ENCODE measurements at regions not wholly inside any gene's neighbourhood (a gene's known extent, or its start where the extent isn't known, plus 50 kb on each side); places are given as distances from the start of the nearest gene placed in this dataset.

DNA sequence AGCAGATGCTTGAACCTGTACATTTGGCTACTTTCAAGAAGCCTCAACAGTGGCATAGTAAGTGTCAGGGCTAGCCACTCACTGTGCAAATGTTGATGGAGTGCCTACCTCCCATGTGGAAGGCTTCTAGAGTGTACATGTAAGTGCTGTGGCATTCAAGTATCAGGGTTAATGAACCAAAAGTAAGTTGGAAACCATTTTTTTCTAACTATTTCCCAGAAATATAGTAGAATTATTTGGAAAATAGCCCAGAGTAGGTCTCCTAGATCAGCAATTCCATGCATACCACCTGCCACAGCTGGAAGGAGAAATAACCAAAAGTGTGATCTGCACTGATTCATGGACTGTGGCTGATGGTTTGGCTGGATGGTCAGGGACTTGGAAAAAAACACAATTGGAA lies 53.3 kb downstream of the FOXD1 start:
- Histone ChIP-seq H3K4me3 (no peak overlapping the region), H3K27ac (no peak overlapping the region)

DNA sequence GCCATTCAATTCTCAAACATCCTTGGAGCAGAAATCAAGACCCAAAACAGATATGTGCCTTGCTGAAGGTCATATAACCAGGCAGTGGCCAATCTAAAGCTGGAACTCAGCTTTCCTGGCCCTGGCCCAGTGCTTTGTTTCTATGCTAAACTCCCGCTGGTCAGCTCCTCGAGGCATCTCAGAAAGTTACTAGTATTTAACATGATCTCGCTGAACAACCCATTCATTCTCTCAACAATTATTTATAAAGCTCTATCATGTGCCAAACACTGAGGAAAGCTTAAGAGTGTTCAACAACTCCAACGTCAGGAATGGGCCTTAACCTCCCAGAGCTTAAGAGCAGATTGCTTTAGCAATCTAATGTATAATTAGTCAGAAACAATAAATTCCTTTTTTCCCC lies 54.0 kb downstream of the FOXD1 start:
- no peak overlapping the region for H3K27ac ChIP-seq
- no peak overlapping the region for H3K4me3 ChIP-seq

DNA sequence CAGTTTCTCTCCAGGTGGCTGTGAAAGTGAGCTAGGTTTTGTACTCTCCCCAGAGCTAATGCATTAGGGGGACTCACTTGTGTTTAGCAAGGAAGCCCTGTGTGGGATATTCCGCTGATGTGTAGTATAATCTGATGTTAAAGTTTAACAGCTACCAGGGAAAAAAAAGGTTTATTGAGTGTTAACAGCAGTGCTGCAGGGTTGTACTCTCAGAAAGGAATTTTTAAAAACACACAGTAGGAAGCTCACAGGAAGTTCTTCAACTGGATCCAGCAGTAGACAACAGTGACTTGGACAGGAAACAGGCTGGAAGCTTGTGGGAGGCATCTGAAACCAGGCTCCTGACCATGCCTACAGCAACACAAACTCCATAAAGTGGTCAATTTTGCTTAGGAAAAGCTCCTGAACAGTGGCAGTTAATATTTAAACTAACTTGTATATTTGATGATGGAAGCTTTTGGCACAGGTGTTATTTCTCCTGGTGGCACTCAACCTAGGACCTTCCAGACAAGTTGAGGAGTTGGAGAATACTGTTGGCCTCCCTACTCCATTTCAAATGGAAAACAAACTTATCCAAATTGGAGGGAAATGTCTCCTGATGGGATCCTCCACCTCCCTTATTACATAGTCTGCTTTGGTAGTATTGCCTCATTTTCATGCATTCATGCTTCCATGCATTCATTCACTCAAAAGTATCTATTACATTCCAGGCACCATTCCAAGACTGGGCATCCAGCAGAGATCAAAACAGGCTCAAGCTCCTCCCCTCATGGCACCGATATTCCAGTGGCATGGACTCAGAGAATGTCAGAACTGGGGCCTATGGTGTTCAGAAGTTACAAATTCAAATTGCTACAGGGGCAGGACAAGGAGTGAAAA lies 54.7 kb downstream of the FOXD1 start:
- Histone ChIP-seq H3K4me3 (no peak overlapping the region), H3K27ac (no peak overlapping the region)

DNA sequence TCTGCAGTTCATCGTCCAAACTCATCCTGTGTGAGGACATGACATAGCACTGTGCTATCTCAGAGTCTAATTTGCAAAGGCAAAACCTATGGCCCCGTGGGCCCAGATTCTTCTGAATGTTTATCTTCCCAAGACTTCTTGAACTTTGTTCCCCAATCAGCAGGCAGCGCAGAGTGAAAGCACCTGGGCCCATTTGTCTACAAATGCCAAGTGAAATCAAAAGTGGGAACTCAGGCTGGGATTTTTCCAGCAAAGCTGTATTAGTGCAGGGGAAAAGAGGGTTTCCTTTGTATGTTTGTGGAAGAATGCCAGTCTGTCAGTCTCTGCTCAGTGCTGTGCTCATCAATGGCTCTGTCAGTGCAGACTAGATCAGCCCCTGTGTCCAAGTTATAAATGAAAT lies 55.8 kb downstream of the FOXD1 start:
- H3K4me3 ChIP-seq = no peak overlapping the region

DNA sequence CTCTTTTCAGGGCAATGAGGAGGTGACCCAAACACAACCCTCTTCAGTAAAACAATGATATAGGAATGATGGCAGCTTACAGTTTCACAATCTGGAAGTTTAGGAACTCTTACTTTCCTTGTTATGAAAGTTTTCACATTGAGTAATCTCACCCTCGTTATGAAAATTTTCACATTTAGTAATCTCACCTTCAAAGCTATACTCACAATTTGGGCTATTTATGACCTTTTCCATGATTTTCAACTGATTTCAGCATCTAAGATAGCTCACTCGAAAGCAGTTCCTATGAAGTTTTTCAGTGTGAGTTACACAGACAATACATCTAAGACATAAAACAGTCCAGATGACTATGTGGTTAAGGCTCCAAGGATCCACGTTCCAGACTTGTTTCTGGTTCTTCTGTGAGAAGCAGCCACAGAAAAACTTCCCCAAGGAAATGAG lies 57.1 kb downstream of the FOXD1 start:
- no peak overlapping the region for H3K27ac ChIP-seq
- no peak overlapping the region for H3K4me3 ChIP-seq

More for the DNA sequence above, 55.8 kb downstream of the FOXD1 start:
- no peak overlapping the region for H3K27ac ChIP-seq

DNA sequence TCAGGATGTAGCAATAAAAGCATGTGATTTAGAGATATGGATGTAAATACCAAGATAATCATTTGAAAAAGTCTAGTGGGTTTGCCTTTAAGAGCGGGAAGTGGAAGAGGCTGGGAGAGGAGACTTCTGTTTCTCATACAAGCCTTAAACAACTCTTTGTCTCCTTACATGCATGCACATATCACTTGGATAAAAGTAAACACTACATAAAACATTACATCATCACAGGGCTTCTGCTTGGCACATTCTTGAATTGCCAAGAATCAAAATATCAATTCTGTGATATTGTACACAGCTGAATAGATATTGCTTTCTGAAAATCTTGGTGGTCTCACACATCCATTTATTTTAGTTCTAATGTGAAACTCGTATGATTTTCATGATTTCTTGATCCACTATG lies 57.6 kb downstream of the FOXD1 start:
- Histone ChIP-seq H3K27ac (no peak overlapping the region), H3K4me3 (no peak overlapping the region)

DNA sequence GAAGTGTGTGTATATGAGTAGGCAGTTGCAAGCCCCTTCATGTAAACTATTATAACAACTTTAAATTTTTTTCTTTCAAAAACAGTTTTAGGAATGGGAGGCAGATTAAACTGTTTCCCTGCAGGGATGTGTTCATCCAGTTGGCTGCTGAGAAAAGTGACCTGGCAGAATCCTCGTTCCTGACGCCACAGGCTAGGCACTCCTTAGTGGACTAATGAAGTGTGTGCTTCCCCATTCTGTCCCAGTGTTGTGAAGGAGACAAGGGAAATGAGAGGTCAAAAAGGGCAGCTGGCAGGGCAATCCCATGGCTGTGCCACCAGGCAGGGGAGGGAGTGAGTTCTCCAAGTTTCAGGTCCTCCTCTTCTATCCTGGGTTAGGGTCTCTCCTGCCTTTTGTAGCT lies 59.8 kb downstream of the FOXD1 start:
- H3K27ac ChIP-seq = no peak overlapping the region

DNA sequence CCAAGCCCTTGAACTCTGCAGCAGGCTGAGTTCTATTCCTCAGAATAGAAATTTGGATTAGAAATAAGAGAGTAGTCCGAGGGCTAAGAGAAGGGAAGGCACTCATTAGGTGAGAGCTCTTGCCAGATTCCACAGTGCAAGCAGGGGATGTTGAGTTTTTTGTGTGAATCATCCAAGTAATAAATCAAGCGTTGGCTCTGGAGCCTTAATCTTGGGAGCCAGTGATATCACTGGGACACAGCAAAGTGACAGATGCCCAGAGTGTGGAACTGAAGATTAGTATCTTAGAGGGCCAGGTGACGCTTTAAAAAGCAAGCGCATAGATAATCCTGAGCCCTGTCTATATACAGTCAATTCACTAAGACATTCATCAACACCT lies 60.3 kb downstream of the FOXD1 start:
- Histone ChIP-seq H3K27ac (peak overlapping the region in 1 of 21 experiments; percentile 30), H3K4me3 (no peak overlapping the region)

More for the DNA sequence above, 59.8 kb downstream of the FOXD1 start:
- H3K4me3 ChIP-seq = no peak overlapping the region

DNA sequence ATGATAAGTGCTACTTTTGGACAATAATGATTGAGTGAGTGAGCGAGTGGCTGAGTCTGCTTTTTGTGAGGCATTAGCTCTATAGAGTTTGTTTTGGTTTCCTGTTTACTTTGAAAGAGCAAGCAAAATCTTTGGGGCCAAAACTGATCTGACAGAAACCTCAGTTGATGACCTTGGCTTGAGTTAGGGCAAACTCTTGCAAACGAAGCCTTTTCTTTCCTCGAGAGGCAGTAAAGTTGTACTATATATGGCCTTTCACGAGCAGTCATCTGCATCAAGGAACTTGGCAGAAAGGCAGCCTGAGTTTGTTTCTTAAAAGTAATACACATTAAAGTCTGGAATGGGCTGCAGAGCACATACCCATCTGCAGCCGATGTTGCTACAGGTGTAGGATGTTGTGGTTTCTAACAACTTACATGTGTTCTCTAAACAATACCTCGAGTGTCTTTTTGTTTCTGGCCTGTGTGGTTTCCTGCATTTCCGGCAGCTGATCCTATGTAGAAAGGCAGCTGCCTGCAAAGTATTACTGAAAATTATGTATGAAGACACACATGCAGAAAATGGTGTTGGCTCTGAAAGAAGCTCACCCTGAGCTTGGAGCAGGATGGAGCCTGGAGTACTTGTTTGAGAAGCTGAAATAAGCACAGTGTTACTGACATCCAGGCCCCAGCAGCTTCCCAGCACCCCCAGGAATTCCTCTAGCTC lies 60.8 kb downstream of the FOXD1 start:
- Histone ChIP-seq H3K27ac (peak overlapping the region in 2 of 21 experiments; percentile 26 to 30), H3K4me3 (no peak overlapping the region)

DNA sequence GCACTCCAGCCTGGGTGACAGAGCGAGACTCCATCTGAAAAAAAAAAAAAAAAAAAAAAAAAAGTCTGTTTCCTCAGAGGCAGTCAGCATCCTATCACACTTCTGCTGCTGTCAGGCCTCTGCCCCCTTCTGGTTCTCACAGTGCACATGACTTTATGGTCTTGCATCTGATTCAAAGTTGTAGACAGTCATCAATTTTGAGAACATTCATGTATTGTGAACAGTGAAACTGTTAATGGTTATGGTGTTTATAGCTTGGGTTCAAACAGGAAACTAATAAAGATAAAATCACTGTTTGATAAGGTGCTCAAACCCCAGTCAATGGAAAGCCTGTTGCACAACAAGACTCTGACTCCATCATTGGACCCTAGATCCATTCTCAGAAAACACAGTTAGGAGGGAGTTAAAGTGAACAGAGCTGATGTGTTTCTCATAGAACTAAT lies 61.4 kb downstream of the FOXD1 start:
- Histone ChIP-seq H3K4me3 (no peak overlapping the region), H3K27ac (peak overlapping the region in 2 of 21 experiments; percentile 26 to 30)

DNA sequence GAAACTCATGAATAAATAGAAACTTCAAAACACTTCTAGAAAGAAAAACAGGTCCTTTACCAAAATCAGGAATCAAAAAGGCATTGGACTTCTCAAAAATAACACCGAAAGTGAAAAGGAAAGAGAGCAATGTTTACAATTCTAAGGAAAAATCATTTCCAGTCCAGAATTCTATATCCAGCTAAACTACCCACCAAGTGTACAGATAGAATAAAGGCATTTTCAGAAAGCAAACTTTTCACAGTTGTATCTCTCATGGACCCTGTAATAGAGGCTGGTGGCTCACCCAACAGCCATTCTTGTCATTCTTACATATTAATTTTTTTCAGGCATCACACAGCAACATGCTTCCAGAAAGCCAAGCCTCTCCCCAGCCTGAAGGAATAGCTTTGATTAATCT lies 63.7 kb downstream of the FOXD1 start:
- Histone ChIP-seq H3K27ac (no peak overlapping the region), H3K4me3 (no peak overlapping the region)

DNA sequence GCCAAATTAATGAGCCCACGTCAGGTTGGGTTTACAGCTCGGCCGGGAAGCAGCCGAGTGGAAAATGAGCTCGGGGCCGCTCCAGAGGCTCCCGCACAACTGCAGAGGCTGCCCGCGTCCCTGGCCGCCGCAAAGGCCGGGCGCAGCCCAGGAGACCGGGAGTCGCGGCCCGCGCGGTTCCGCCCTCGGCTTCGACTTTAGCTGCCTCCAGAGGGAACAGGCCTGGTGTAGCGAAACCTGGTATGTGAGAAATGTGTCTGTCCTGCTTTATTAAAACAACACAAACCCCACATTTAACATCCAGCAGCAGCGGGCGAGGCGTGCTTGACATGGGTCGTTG lies 66.2 kb downstream of the FOXD1 start:
- Histone ChIP-seq H3K4me3 (peak overlapping the region in 1 of 7 experiments; percentile 2), H3K27ac (no peak overlapping the region)

DNA sequence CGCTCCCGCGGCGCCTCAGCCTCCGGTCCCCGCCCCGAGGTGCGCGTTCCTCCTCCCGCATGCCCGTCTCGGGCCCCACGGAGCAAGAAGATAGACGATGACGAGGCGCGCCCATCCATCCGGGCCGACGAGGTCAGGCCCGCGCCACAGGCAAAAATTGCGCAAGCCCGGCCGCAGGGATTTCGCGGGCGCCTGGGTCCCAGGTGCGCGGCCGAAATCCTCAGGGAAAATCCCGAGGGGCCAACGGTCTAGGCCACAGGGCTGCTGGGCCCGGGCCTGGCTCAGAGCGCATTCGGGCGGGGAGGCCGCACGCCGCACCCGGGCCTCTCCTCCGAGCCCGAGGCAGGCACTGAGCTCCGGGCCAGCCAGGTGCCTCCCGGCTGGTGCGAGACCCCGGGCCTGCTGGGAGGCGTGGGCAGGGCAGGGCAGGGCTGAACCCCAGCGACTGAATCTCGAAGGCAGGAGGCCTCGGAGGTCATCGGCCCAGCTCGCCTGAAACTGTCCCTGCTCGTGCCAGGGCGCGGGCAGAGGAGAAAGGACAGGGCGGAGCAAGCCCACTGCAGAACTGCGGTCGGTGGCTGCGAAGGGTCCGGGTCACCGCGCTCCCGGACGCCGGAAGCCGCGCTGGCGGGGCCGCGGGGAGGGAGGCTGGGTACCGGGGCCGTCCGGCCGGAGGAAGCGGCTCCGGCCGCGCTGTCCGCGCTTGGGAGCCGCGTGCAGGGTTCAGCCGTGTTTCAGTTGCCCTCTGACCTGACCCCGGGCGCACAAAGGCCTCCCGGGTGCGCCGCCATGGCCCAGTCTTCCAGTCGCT lies 66.8 kb downstream of the FOXD1 start:
- Histone ChIP-seq H3K4me3 (peak overlapping the region in 4 of 7 experiments; percentile 2 to 16 (median 4)), H3K27ac (no peak overlapping the region)

DNA sequence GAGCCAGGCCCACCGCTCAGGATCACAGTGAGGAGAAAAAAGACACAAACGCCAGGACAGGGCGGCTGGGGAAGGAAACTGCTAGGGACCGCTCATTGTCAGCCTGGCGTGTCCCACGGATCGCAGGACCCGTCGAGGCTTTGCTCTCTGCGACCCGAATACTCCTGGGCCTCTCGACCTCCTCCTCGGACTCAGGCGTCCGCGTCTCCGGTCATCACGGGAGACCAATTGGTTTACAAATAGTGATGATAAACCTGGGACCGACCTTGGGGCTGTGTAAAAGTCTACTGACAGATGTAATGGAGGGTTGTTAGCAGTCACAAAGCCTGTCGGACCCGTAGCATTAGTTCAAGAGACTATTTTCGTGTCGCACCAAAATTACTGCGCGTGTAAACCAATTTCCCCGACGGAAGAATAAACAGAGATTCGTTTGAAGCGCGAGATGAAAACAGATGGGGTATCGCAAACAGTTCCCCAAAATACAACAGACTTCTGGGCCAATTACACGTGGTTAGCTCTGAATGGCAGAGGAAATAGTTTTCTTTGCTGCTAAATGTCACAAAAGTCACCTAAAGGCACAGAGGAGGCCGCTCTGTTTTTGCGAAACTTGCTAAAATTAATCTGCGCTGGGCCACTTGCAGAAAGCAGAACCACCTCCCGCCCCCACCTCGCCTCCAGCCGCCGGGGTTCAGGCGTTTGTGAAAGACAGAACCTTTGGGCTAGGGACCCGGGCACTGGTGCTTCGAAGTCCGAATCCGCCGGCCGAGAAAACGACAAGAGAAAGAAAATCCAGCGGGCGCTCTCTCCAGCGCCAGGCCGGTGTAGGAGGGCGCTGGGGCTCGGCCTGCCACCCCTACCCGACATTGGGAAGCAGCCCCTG lies 67.6 kb downstream of the FOXD1 start:
- no peak overlapping the region for H3K27ac ChIP-seq
- H3K4me3 ChIP-seq = peak overlapping the region in 3 of 7 experiments; percentile 4 to 16 (median 4)

DNA sequence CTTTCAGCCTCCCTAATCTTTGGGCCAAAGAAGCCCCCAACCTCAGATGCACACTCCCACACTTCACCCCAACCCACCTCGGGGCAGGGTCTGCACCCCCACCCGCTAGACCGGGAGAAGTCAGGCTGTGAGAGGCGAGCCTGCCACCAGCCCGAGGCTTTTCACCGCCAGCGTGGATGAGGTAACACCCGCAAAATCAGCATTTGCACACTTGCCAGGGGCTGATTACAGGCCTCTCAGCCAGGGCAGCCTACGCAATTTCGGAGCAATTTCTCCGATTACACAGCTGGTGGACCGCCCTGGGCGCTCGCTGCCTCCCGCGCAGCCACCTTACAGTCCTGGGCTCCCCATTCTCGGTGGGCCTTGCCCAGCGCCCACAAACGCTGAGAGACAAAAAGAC lies 68.5 kb downstream of the FOXD1 start:
- Histone ChIP-seq H3K4me3 (no peak overlapping the region), H3K27ac (no peak overlapping the region)

DNA sequence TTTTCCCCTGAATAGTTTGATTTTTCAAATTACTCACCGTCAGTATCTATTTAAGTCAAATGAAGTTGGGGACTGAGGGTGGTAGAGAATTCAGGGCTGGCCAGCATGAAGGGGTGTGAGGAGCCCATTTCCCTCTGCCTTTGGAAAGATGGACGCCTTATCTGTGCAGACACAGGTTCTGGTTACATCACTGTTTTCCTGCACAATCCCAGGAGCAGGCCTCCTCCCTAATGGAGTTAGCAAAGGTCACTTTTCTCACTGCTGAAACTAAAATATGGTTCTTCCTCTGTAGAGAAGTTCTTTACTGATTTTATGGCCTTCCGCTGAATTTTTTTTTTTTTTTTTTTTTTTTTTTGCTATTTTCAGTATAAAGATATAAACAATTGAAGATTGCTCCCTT lies 69.1 kb downstream of the FOXD1 start:
- H3K27ac ChIP-seq = no peak overlapping the region

DNA sequence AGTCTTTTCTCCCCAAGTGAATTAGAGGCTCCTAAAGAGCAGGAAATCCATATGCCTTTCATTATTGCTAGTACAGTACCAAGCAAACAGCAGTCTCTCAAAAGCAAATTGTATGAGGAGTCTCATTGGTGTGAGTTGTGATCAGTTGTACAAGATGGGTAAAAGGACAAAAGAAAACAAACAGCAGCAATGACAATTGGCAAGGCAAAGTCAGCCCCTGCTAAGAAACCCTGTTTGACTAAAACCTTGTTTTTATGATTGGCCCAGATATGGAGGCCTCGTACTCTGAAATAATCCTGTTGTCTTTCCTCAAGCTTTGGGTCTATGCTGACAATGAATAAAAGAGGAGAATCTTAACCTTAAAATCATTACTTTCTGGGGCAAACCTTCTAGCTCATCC lies 69.8 kb downstream of the FOXD1 start:
- H3K4me3 ChIP-seq = no peak overlapping the region
- H3K27ac ChIP-seq = no peak overlapping the region

More for the DNA sequence above, 69.1 kb downstream of the FOXD1 start:
- no peak overlapping the region for H3K4me3 ChIP-seq

DNA sequence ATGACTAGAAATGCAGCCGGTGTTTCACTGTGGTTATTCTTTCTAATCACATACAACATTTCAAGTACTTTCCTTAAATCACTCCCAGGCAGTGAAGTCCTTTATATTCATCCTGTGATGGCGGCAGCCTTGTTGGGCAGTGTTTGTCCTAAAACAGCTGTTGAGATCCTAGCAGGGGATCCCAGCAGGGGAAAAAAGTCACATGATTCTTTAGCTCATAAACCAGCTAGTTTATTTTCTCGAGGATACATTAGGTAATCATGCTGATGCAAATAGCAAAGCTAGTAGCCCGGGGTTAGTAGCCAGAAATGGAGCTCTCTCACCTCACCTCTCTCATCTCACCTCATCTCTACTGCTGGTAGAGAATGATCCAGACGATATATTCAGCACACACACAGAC lies 70.5 kb downstream of the FOXD1 start:
- Histone ChIP-seq H3K4me3 (no peak overlapping the region), H3K27ac (no peak overlapping the region)

DNA sequence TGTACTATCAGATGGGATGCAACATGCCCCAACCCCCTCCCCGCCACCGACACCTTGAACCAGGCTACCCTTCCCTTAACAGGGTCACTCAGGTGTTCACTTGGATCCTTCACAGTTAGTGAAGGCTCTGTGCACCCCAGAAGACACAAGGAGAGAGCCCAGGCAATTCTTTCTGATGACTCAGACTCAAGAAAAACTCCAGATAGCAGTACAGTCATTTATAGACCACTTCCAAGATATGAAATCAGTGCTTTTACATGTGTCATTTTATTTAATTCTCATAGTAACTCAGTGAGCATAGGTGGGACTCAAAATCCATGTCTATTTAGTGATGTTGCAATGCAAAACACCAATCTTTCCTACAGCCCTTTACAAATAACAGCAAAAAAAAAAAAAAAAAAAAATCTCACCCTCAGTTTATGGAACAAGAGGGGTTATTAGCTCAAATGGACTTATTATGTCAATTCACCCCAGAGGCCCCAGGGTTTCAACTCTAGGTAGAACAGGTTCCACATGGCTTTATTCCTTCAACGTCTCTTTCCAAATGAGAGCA lies 71.9 kb downstream of the FOXD1 start:
- no peak overlapping the region for H3K4me3 ChIP-seq

More for the DNA sequence above, 71.9 kb downstream of the FOXD1 start:
- no peak overlapping the region for H3K27ac ChIP-seq

Measured in skin epidermis (tissue), 12 donors.